GM18507 (cell line): ENCODE measurements at regions not wholly inside any gene's neighbourhood (a gene's known extent, or its start where the extent isn't known, plus 50 kb on each side); places are given as distances from the start of the nearest gene placed in this dataset.

ENCODE experiments used
- DNase-seq: peaks from one replicate; pipeline ENCODE4 v3.0.0; 2011; ENCODE audit warnings: low read depth; ENCODE audit not compliant: insufficient read length; ENCODE audit errors: extremely low spot score
- FAIRE-seq: peaks from 2 replicates; lab custom pipeline; 2011; peaks lifted over from hg19 to GRCh38; lab: Jason Lieb, UNC

DNA sequence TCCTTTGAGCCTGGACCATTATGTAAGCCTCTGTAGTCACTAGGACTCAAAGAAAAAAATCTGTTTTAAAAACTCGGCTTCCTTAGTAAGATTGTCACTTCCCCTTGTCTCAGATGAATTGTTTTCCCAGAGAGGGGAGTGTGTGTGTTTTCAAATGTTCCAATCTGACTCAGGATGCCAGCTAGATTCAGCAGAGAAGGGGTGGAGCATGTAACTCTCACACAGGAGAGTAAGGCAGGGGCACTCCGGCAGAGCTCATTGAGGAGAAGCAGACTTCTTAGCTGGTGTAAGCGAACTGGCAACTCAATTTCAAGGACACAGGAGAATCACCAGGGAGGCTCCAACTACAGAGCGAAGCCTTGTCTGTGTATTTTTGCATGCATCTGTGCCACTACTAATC lies 623.2 kb downstream of the LMO4 start:
- FAIRE-seq (no peak), DNase-seq (no peak)

DNA sequence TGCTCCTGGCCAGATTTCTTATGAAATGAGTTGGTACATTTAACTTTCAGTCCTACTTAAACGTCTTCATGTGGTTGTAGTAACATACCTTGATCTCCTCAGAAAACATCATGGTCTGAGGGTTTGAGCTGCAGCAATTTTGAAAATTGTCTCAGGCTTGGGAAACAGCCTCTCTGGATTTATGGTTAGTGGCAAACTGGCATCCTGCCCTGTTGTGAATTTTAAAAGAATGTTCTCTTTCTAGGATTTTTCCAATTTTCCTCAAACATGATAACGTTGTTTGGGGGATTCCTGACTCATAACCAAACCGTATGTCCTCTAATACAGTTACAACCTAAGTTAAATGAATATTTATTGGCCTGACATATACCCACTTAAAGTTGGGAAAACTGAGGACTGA lies 624.4 kb downstream of the LMO4 start:
- DNase-seq = no peak

DNA sequence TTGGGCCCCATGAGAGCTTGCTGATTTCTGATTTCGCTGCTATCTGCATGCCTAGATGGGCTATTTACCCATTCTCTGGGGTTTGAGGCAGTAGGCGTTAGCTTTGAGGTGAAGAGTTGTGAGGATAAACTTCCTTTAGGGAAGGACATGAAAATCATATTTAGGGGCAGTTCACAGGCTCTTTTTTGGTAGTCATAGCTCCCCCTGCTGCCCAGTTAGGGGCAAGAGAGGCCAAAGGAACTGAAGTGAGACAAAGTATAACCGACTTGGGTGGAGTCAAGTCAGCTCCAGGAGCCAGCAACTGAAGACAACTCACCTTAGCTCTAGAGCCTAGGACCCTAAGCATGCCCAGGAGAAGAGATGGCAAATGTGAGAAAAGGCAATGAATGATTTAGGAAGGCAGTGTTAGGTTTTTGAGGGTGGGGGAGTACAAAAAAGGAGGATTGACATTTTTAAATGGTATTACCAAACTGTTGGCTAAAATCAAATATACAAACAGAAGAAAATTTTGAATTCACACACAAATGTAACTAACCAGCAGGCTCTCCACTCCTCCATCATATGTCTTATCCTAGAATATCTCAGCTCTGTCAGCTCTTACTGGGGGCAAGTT lies 625.2 kb downstream of the LMO4 start:
- DNase-seq (peak; percentile 14), FAIRE-seq (peak; percentile 89)

More for the DNA sequence above, 624.4 kb downstream of the LMO4 start:
- no peak for FAIRE-seq

DNA sequence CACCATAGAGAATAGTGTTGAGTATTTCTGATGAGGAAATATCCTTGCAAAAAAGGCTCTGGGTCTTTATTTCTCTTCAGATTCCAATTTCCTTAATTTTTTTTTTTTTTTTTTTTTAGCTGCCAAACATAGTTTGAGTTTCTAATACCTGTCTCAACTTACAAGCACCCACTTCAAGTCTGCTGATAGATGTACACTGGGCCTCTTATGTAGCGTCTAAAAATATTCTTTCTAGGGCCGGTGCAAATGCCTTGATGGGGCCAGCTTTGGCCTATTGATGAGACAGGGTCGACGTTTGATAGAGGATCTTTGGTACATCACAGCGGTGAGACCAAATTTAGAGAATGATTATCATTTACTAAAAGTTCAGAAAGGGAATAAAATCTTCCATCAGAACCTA lies 626.4 kb downstream of the LMO4 start:
- FAIRE-seq = no peak
- no peak for DNase-seq

DNA sequence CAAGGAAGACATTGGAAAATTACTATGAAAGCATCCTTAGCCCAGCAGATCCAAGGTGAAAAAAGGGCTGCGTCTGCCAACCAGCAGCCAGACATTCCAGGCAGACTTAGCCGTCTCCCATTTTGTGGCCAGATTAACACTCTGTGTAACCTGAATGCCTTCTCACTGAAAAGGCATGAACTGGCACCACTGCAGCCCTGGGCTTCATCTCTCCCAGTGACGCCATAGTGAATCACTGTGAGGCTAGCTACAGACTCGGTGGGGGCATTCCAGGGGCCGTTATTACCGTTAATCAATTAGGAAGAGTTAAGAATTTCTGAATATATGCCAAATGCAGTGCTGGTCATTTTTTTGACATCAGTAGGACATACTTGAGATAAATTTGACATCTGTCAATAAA lies 627.4 kb downstream of the LMO4 start:
- DNase-seq = no peak
- no peak for FAIRE-seq

DNA sequence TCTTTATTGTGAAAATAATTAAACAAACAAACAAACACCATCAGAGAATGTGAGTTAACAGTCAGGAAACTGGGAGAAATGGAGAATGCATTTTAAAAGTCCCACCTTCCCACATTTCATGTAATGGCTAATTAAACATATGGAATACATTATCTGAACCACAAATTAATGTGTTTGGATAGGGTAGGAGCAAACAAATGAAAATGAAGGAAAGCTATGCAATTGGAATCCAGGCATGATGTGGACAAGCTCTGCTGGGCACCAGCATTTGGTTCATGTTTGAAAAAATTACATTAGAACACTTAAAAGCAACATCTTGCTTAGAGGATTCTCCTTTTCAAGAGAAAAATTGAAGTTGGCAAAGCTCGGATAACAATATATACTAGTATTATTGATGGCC lies 628.1 kb downstream of the LMO4 start:
- DNase-seq = no peak

GRCh38 chr1:87957331-87957730 lies 628.7 kb downstream of the LMO4 start:
- DNase-seq (no peak), FAIRE-seq (no peak)

More for the DNA sequence above, 628.1 kb downstream of the LMO4 start:
- FAIRE-seq = no peak

GRCh38 chr1:87958201-87958600 lies 629.5 kb downstream of the LMO4 start:
- DNase-seq (no peak), FAIRE-seq (no peak)

- FAIRE-seq (no peak), DNase-seq (no peak)
These were observed 630.0 kb downstream of the LMO4 start for GRCh38 chr1:87958716-87959115.

- FAIRE-seq = no peak
- DNase-seq = no peak
These were observed 630.6 kb downstream of the LMO4 start for GRCh38 chr1:87959236-87959635.

GRCh38 chr1:87961992-87962391 lies 633.3 kb downstream of the LMO4 start:
- no peak for FAIRE-seq
- no peak for DNase-seq

- DNase-seq (no peak), FAIRE-seq (no peak)
These were observed 634.9 kb downstream of the LMO4 start for GRCh38 chr1:87963556-87963955.

DNA sequence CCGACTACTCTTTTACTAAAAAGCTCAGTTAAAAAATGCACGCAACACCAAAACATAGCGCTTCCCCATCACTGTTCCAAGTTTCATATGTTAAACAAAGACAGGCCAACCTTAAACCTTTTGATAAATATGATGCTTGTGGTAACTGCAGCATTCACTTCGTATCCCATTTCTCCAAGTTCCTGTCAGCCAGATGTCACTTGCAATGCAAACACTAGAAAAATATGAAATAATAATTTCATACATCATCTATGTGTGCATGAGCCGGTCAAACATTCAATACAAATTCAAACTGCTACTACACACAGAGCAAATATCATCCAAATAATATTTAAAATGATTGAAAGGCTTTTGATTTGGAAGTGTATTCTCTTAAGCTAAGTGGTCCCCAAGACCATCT lies 636.5 kb downstream of the LMO4 start:
- DNase-seq = no peak
- no peak for FAIRE-seq

GRCh38 chr1:87968197-87968955 lies 639.7 kb downstream of the LMO4 start:
- DNase-seq (no peak), FAIRE-seq (no peak)

DNA sequence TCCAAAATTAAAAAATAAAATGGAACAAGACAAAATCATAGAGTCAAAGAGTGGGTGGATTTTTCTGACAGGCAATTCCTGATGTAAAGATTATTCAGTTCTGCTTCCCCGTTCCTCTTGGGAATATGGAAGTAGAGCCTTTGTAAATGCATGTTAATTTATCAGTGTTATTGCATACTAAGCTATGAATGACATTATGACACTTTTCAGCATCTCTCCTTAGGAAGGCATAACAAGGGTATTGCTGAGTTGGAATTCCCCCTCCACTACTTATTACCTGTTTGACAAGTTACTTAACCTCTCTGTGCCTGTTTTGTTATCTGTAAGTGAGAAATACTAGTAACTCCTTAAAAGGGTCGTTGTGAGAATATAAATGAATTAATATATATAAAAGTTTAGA lies 640.4 kb downstream of the LMO4 start:
- no peak for FAIRE-seq
- no peak for DNase-seq

DNA sequence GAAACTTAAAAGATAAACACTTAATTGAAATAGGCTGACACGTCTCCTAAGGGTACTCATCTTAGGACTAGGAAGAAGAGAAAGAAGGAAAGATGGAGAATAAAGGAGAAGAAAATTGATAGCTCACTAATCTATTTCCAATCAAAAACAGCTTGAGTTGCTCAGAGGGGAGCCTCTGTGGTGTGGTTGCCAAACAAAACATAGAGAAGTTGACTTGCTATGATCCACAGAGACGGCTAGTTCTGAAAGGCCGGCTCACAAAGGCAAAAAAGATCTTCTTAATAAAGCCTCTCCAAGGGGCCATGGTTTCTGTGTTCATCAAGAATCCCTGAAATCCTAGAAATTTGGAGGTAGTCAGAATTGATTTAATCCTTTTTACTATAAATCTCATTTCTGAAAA lies 644.1 kb downstream of the LMO4 start:
- DNase-seq = no peak
- FAIRE-seq = no peak

DNA sequence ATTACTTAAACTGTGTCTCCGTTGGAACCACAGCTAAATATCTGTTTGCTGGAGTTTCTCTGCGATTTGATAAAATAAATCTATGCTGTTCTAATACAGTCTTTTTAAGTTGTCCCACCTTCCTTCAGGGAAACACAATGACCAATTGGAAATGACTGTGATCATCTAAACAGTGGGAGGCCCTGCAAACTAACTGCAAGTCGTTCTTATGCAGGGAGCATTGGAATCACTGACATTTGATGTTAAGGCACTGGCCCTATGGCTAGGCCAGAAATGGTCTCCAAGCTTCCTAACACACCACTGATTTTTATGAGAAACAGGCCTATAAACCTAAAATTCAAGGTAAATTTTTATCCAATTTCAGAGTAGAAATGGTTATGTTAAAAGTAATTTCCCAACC lies 645.2 kb downstream of the LMO4 start:
- FAIRE-seq (no peak), DNase-seq (no peak)

- FAIRE-seq = no peak
These were observed 647.6 kb downstream of the LMO4 start for GRCh38 chr1:87976316-87976715.

GRCh38 chr1:87977145-87977544 lies 648.5 kb downstream of the LMO4 start:
- DNase-seq = no peak
- no peak for FAIRE-seq

More at GRCh38 chr1:87976316-87976715, 647.6 kb downstream of the LMO4 start:
- DNase-seq = no peak

GRCh38 chr1:87979079-87979478 lies 650.4 kb downstream of the LMO4 start:
- FAIRE-seq = no peak
- DNase-seq = no peak

DNA sequence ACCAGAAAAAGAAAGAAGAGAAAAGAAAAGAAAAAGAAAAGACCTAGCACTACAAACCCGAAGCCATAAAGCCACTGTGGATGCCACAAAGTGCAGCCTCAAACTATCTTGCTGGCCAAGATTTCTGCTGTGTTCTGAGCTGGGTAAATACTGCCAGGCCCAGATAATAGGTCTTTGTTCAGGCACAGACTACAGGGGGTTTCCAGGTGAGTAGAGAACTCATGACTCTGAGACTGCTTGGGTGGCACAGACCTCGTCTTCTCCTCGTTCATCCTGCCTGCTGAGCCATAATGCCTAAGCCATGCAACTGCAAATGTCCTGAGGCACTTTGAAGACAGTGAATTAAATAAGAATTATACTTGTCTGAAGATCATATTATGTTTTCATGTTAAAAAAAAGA lies 651.8 kb downstream of the LMO4 start:
- no peak for DNase-seq
- no peak for FAIRE-seq
